Heart left ventricle (tissue), 16 donors: ENCODE measurements at regions not wholly inside any gene's neighbourhood (a gene's known extent, or its start where the extent isn't known, plus 50 kb on each side); places are given as distances from the start of the nearest gene placed in this dataset.

Experiments
- ATAC-seq, 4 donors: fragments of 200-7000 bp; cut with Tn5 transposase; one replicate each; pipeline ENCODE4 v1.9.1; 2020 to 2022; ENCODE audit warnings: moderate library complexity in 4 of 4, mild to moderate bottlenecking in 3 of 4, moderate number of reproducible peaks in 1 of 4
- DNase-seq, 5 donors: peaks; one replicate each; pipeline ENCODE4 v3.0.0-alpha.2; 2020
- H3K27ac ChIP-seq, 12 donors: fragments of 200-600 bp; sonication (generic) in 4 of 12; one replicate each; pipeline versions ENCODE4 v1.5.0 to v1.8.0; 2016 to 2022; ENCODE audit warnings: mild to moderate bottlenecking in 2 of 12
- H3K27me3 ChIP-seq, 9 donors: fragments of 200-600 bp; sonication (generic) in 2 of 9; one replicate each; pipeline versions ENCODE4 v1.5.1 to v1.8.0; 2016 to 2022; ENCODE audit warnings: mild to moderate bottlenecking in 3 of 9
- H3K36me3 ChIP-seq, 9 donors: fragments of 200-600 bp; sonication (generic) in 2 of 9; one replicate each; pipeline versions ENCODE4 v1.5.0 to v1.8.0; 2018 to 2022; ENCODE audit warnings: mild to moderate bottlenecking in 2 of 9
- H3K4me1 ChIP-seq, 12 donors: fragments of 200-600 bp; sonication (generic) in 4 of 12; one replicate each; pipeline versions ENCODE4 v1.5.0 to v1.8.0; 2016 to 2022; ENCODE audit warnings: mild to moderate bottlenecking in 3 of 12
- H3K4me3 ChIP-seq, 12 donors: fragments of 200-600 bp; sonication (generic) in 4 of 12; one replicate each; pipeline versions ENCODE4 v1.5.0 to v1.8.0; 2017 to 2022; ENCODE audit warnings: mild to moderate bottlenecking in 9 of 12, moderate library complexity in 4 of 12
- H3K9me3 ChIP-seq, 12 donors: fragments of 200-600 bp; sonication (generic) in 4 of 12; one replicate each; pipeline versions ENCODE4 v1.5.0 to v1.8.0; 2016 to 2022; ENCODE audit warnings: mild to moderate bottlenecking in 1 of 12
- CTCF ChIP-seq, 12 donors: fragments of 200-600 bp; sonication (generic) in 4 of 12; IDR thresholded peaks; one replicate each; pipeline versions ENCODE4 v1.5.0 to v1.8.0; 2018 to 2022; ENCODE audit warnings: antibody characterized with exemption in 12 of 12, mild to moderate bottlenecking in 5 of 12
- POLR2A ChIP-seq, 2 donors: fragments of 450-650 bp; IDR thresholded peaks; one replicate each; pipeline ENCODE4 v1.6.1; 2017; ENCODE audit warnings: antibody characterized with exemption in 2 of 2, mild to moderate bottlenecking in 2 of 2, moderate library complexity in 2 of 2
- WGBS, 4 donors: extraction: QIAGEN DNeasy Blood & Tissue Kit in 2 of 4; methylation state at CpG; one replicate each; pipeline versions ENCODE4 v1.1.5 to v1.1.7; 2013 to 2018; 5-methylcytosine and 5-hydroxymethylcytosine counted together
- intact Hi-C, 10 donors: fragments of 100-400 bp; cut with DNase I; formaldehyde crosslinking; loops; one replicate each; pipeline versions ENCODE4 v1.11.1 to v1.14.2; 2022
- donor health status: ischemic (EF 13 %, LVEDD 7.1; RV severe dilation, severe dysfunction).
- donor health status: healthy with polysubstance abuse.
- donor health status: DM: no; HTN: yes; CAD: no.
- donor health status: DM: no; HTN: no; CAD: no.
- donor health status: ischemic (EF 25% LVEDD 6.9; RV normal size, moderate dysfunction).
- donor health status: ischemic (EF 25% LVEDD 5.7; RV mildly dilated, moderate dysfunction).
- donor health status: healthy.
- donor health status: DM: yes; HTN: yes; CAD: no.
- donor health status: ischemic (EF 35%, LVEDD 5.7; RV mildly dilated, moderate dysfunction).
- donor health status: nonischemic (EF 11% LVEDD 7.7; RV severe dilation, severe dysfunction).
- donor health status: DM: yes; HTN: yes; CAD: no.
- donor health status: PGD.
- donor health status: ischemic (EF 29% LVEDD 5.4; RV normal size, mild dysfunction).
- donor health status: nonischemic (EF 23%, LVEDD 6.1; RV moderate dilation, normal function).

- Histone ChIP-seq H3K27me3 (no peaks in the 10 kb centered on the region), H3K4me1 (peaks cover 0 to 21% (median 10%) of the 10 kb centered on the region in 12 donors), H3K4me3 (no peak overlapping the region), H3K36me3 (no peaks in the 10 kb centered on the region), H3K9me3 (no peaks in the 10 kb centered on the region), H3K27ac (peak overlapping the region in 2 of 12 donors; percentile 41 to 42)
- 62 to 76% (median 70%) methylated on average over 11 of the region's 11 CpGs for WGBS, 4 donors
- TF ChIP-seq CTCF (IDR thresholded peaks at IDR 0.05): no peak
- no peak for TF ChIP-seq POLR2A (IDR thresholded peaks at IDR 0.05)
- intact Hi-C loops: no loop called here
- DNase-seq (peak in 4 of 5 donors; percentile 11 to 60 (median 47)), ATAC-seq (peak in 3 of 4 donors; percentile 51 to 84 (median 78))
Observed at GRCh38 chr4:13988353-13989305, 361.1 kb upstream of the BOD1L1 start.

GRCh38 chr4:13989501-13989900 is 362.0 kb upstream of the BOD1L1 start:
- Histone ChIP-seq H3K27ac (no peak overlapping the region), H3K36me3 (no peaks in the 10 kb centered on the region), H3K27me3 (no peaks in the 10 kb centered on the region), H3K9me3 (no peaks in the 10 kb centered on the region), H3K4me3 (no peak overlapping the region), H3K4me1 (peaks cover 0 to 21% (median 10%) of the 10 kb centered on the region in 12 donors)
- ATAC-seq (no peak), DNase-seq (no peak)
- intact Hi-C loops: no loop called here
- WGBS, 4 donors: 70 to 82% (median 75%) methylated on average over 6 of the region's 6 CpGs
- no peak for TF ChIP-seq POLR2A (IDR thresholded peaks at IDR 0.05)
- no peak for TF ChIP-seq CTCF (IDR thresholded peaks at IDR 0.05)

GRCh38 chr4:13990596-13991589 is 363.4 kb upstream of the BOD1L1 start:
- 17 to 26% (median 21%) methylated on average over 4 of the region's 4 CpGs for WGBS, 4 donors
- TF ChIP-seq POLR2A (IDR thresholded peaks at IDR 0.05): no peak
- no peak for TF ChIP-seq CTCF (IDR thresholded peaks at IDR 0.05)

More at GRCh38 chr4:13990596-13991589, 363.4 kb upstream of the BOD1L1 start:
- ATAC-seq (no peak), DNase-seq (no peak)
- H3K4me3 ChIP-seq: no peak overlapping the region
- H3K27me3 ChIP-seq: no peaks in the 10 kb centered on the region
- H3K36me3 ChIP-seq: no peaks in the 10 kb centered on the region
- no peak overlapping the region for H3K27ac ChIP-seq
- intact Hi-C loops: no loop called here
- no peaks in the 10 kb centered on the region for H3K9me3 ChIP-seq
- peaks cover 0 to 15% (median 4%) of the 10 kb centered on the region in 12 donors for H3K4me1 ChIP-seq
